Subcutaneous abdominal adipose tissue (tissue), 5 donors: ENCODE measurements at regions not wholly inside any gene's neighbourhood (a gene's known extent, or its start where the extent isn't known, plus 50 kb on each side); places are given as distances from the start of the nearest gene placed in this dataset.
"Not testable (repeated sequence)": the region's sequence is repeated elsewhere in the genome, so short reads cannot be mapped to it uniquely, and the experiment has no call there.

Source experiments
- H3K27ac ChIP-seq: one replicate; pipeline ENCODE4 v1.7.0; 2013; ENCODE audit warnings: low read depth, mild to moderate bottlenecking, inconsistent platforms, low read length, moderate library complexity
- H3K27me3 ChIP-seq, 5 donors: one replicate each; pipeline ENCODE4 v1.7.0; 2013; ENCODE audit warnings: low read length in 5 of 5, inconsistent platforms in 1 of 5; ENCODE audit not compliant: control insufficient read depth in 5 of 5, insufficient read depth in 4 of 5
- H3K36me3 ChIP-seq, 5 donors: one replicate each; pipeline ENCODE4 v1.7.0; 2013; ENCODE audit warnings: low read length in 5 of 5; ENCODE audit not compliant: control insufficient read depth in 5 of 5, insufficient read depth in 5 of 5
- H3K4me1 ChIP-seq, 5 donors: one replicate each; pipeline ENCODE4 v1.7.0; 2013; ENCODE audit warnings: low read length in 5 of 5, mild to moderate bottlenecking in 3 of 5, moderate library complexity in 1 of 5; ENCODE audit not compliant: control insufficient read depth in 5 of 5, insufficient read depth in 5 of 5
- H3K4me3 ChIP-seq, 5 donors: one replicate each; pipeline ENCODE4 v1.7.0; 2013; ENCODE audit warnings: low read length in 5 of 5, low read depth in 1 of 5
- H3K9ac ChIP-seq, 5 donors: one replicate each; pipeline ENCODE4 v1.7.0; 2013; ENCODE audit warnings: low read length in 5 of 5, mild to moderate bottlenecking in 4 of 5, moderate library complexity in 3 of 5
- H3K9me3 ChIP-seq, 5 donors: one replicate each; pipeline ENCODE4 v1.7.0; 2013; ENCODE audit warnings: low read length in 5 of 5; ENCODE audit not compliant: control insufficient read depth in 5 of 5
- donor health status: healthy.
- donor health status: healthy.
- donor health status: healthy.
- donor health status: healthy.
- donor health status: healthy.

- no peaks in the 10 kb centered on the region for H3K36me3 ChIP-seq
- H3K4me3 ChIP-seq, result no peak overlapping the region
- no peaks in the 10 kb centered on the region for H3K4me1 ChIP-seq
- H3K9me3 ChIP-seq, result no peaks in the 10 kb centered on the region
- no peak overlapping the region for H3K9ac ChIP-seq
- no peak overlapping the region for H3K27ac ChIP-seq
- H3K27me3 ChIP-seq, result peaks cover 0 to 3% (median 2%) of the 10 kb centered on the region in 5 donors
Observed at GRCh38 chr12:124126950-124127655, 154.1 kb downstream of the ZNF664 start.

- Histone ChIP-seq H3K27me3 (peaks cover 0 to 6% (median 3%) of the 10 kb centered on the region in 5 donors), H3K36me3 (no peaks in the 10 kb centered on the region), H3K27ac (no peak overlapping the region), H3K4me1 (no peaks in the 10 kb centered on the region), H3K4me3 (no peak overlapping the region), H3K9ac (no peak overlapping the region), H3K9me3 (no peaks in the 10 kb centered on the region)
Observed at GRCh38 chr12:124129132-124129531, 156.1 kb downstream of the ZNF664 start.

GRCh38 chr12:124130691-124131591 is 157.9 kb downstream of the ZNF664 start:
- H3K27ac ChIP-seq, result no peak overlapping the region
- H3K27me3 ChIP-seq, result peaks cover 0 to 6% (median 3%) of the 10 kb centered on the region in 5 donors
- H3K9me3 ChIP-seq, result no peaks in the 10 kb centered on the region
- no peaks in the 10 kb centered on the region for H3K4me1 ChIP-seq
- H3K9ac ChIP-seq, result no peak overlapping the region
- no peaks in the 10 kb centered on the region for H3K36me3 ChIP-seq
- H3K4me3 ChIP-seq, result no peak overlapping the region

- H3K27ac ChIP-seq, result no peak overlapping the region
- H3K9me3 ChIP-seq, result no peaks in the 10 kb centered on the region
- no peak overlapping the region for H3K9ac ChIP-seq
- no peak overlapping the region for H3K4me3 ChIP-seq
- no peaks in the 10 kb centered on the region for H3K4me1 ChIP-seq
- no peaks in the 10 kb centered on the region for H3K36me3 ChIP-seq
- peaks cover 0 to 4% (median 3%) of the 10 kb centered on the region in 5 donors for H3K27me3 ChIP-seq
Observed at GRCh38 chr12:124131659-124132058, 158.6 kb downstream of the ZNF664 start.

GRCh38 chr12:124132530-124132929 is 159.5 kb downstream of the ZNF664 start:
- Histone ChIP-seq H3K27ac (no peak overlapping the region), H3K36me3 (no peaks in the 10 kb centered on the region), H3K9ac (no peak overlapping the region), H3K27me3 (peaks cover 0 to 4% (median 1%) of the 10 kb centered on the region in 5 donors), H3K4me1 (no peaks in the 10 kb centered on the region), H3K4me3 (no peak overlapping the region), H3K9me3 (peaks cover 0 to 7% (median 3%) of the 10 kb centered on the region in 5 donors)

GRCh38 chr12:124136796-124137195 is 158.1 kb upstream of the RFLNA start:
- Histone ChIP-seq H3K4me3 (no peak overlapping the region), H3K4me1 (no peaks in the 10 kb centered on the region), H3K9me3 (peaks cover 0 to 9% (median 3%) of the 10 kb centered on the region in 5 donors), H3K9ac (no peak overlapping the region), H3K27me3 (peaks cover 0 to 7% (median 4%) of the 10 kb centered on the region in 5 donors), H3K36me3 (no peaks in the 10 kb centered on the region), H3K27ac (no peak overlapping the region)

- Histone ChIP-seq H3K4me1 (no peaks in the 10 kb centered on the region), H3K9ac (no peak overlapping the region), H3K27me3 (peaks cover 0 to 4% (median 0%) of the 10 kb centered on the region in 5 donors), H3K9me3 (peaks cover 0 to 17% (median 14%) of the 10 kb centered on the region in 5 donors), H3K4me3 (no peak overlapping the region), H3K36me3 (no peaks in the 10 kb centered on the region), H3K27ac (no peak overlapping the region)
Observed at GRCh38 chr12:124140944-124141486, 153.9 kb upstream of the RFLNA start.

GRCh38 chr12:124141611-124142010 is 153.3 kb upstream of the RFLNA start:
- not testable (repeated sequence) for H3K36me3 ChIP-seq, H3K4me3 ChIP-seq, H3K27ac ChIP-seq, H3K9ac ChIP-seq, H3K27me3 ChIP-seq, H3K4me1 ChIP-seq
- H3K9me3 ChIP-seq, result peaks cover 0 to 17% (median 14%) of the 10 kb centered on the region in 5 donors

- no peak overlapping the region for H3K27ac ChIP-seq
- no peak overlapping the region for H3K4me3 ChIP-seq
- peaks cover 0 to 11% (median 10%) of the 10 kb centered on the region in 5 donors for H3K9me3 ChIP-seq
- no peaks in the 10 kb centered on the region for H3K36me3 ChIP-seq
- H3K27me3 ChIP-seq, result peaks cover 0 to 4% (median 2%) of the 10 kb centered on the region in 5 donors
- H3K9ac ChIP-seq, result no peak overlapping the region
- H3K4me1 ChIP-seq, result no peaks in the 10 kb centered on the region
Observed at GRCh38 chr12:124142395-124143035, 152.4 kb upstream of the RFLNA start.
